ENCODE measurements at regions not wholly inside any gene's neighbourhood (a gene's known extent, or its start where the extent isn't known, plus 50 kb on each side); places are given as distances from the start of the nearest gene placed in this dataset.

GRCh38 chr4:62528874-62529273 is 1328.7 kb downstream of the ADGRL3 start:
- Histone ChIP-seq H3K27me3 (no peaks in the 10 kb centered on the region), H3K36me3 (no peaks in the 10 kb centered on the region), H3K4me1 (no peaks in the 10 kb centered on the region), H3K4me3 (no peak overlapping the region), H3K27ac (no peak overlapping the region), H3K9me3 (peaks cover 0 to 3% of the 10 kb centered on the region in 2 donors)
- intact Hi-C loops (cut with DNase I), result no loop called here
- DNase-seq, result no peak
- no peak for ATAC-seq
- TF ChIP-seq CTCF (IDR thresholded peaks at IDR 0.05), result no peak

GRCh38 chr4:62526671-62527070 is 1326.5 kb downstream of the ADGRL3 start:
- no peak overlapping the region for H3K27ac ChIP-seq
- no peaks in the 10 kb centered on the region for H3K4me1 ChIP-seq
- H3K36me3 ChIP-seq, result no peaks in the 10 kb centered on the region
- no peak overlapping the region for H3K4me3 ChIP-seq
- H3K27me3 ChIP-seq, result no peaks in the 10 kb centered on the region
- ATAC-seq (no peak), DNase-seq (peak in 1 of 4 donors; percentile 34)
- H3K9me3 ChIP-seq, result peaks cover 0 to 3% of the 10 kb centered on the region in 2 donors
- intact Hi-C loops (cut with DNase I), result no loop called here
- no peak for TF ChIP-seq CTCF (IDR thresholded peaks at IDR 0.05)

GRCh38 chr4:62523256-62523655 is 1323.1 kb downstream of the ADGRL3 start:
- Histone ChIP-seq H3K4me3 (no peak overlapping the region), H3K27ac (no peak overlapping the region), H3K27me3 (no peaks in the 10 kb centered on the region), H3K4me1 (no peaks in the 10 kb centered on the region), H3K36me3 (no peaks in the 10 kb centered on the region), H3K9me3 (peaks cover 0 to 3% of the 10 kb centered on the region in 2 donors)
- DNase-seq, result no peak
- intact Hi-C loops (cut with DNase I), result no loop called here
- ATAC-seq, result no peak
- TF ChIP-seq CTCF (IDR thresholded peaks at IDR 0.05), result no peak

- peak in 1 of 4 donors; percentile 39 for DNase-seq
- Histone ChIP-seq H3K27ac (no peak overlapping the region), H3K4me1 (no peaks in the 10 kb centered on the region), H3K9me3 (peaks cover 0 to 3% of the 10 kb centered on the region in 2 donors), H3K36me3 (no peaks in the 10 kb centered on the region), H3K27me3 (no peaks in the 10 kb centered on the region), H3K4me3 (no peak overlapping the region)
- no peak for TF ChIP-seq CTCF (IDR thresholded peaks at IDR 0.05)
- no peak for ATAC-seq
- intact Hi-C loops (cut with DNase I), result no loop called here
Measured at GRCh38 chr4:62522273-62522672, 1322.1 kb downstream of the ADGRL3 start.

- ATAC-seq, result no peak
- no peak for DNase-seq
- intact Hi-C loops (cut with DNase I), result no loop called here
Measured at GRCh38 chr4:62517716-62518115, 1317.6 kb downstream of the ADGRL3 start.

More at GRCh38 chr4:62517716-62518115, 1317.6 kb downstream of the ADGRL3 start:
- H3K36me3 ChIP-seq, result no peaks in the 10 kb centered on the region
- TF ChIP-seq CTCF (IDR thresholded peaks at IDR 0.05), result no peak
- no peak overlapping the region for H3K4me3 ChIP-seq
- no peaks in the 10 kb centered on the region for H3K27me3 ChIP-seq
- no peaks in the 10 kb centered on the region for H3K9me3 ChIP-seq
- H3K27ac ChIP-seq, result no peak overlapping the region
- H3K4me1 ChIP-seq, result no peaks in the 10 kb centered on the region
